Activated CD4-positive, alpha-beta T cell treated with anti-CD3 and anti-CD28 coated beads, Interleukin-2, amount 50 U/mL, for 16 hours (primary cell): ENCODE measurements at regions not wholly inside any gene's neighbourhood (a gene's known extent, or its start where the extent isn't known, plus 50 kb on each side); places are given as distances from the start of the nearest gene placed in this dataset.
"Not testable (repeated sequence)": the region's sequence is repeated elsewhere in the genome, so short reads cannot be mapped to it uniquely, and the experiment has no call there.

Experiments used
- DNase-seq: peaks from one replicate; pipeline ENCODE4 v3.0.0-alpha.2; 2020

DNA sequence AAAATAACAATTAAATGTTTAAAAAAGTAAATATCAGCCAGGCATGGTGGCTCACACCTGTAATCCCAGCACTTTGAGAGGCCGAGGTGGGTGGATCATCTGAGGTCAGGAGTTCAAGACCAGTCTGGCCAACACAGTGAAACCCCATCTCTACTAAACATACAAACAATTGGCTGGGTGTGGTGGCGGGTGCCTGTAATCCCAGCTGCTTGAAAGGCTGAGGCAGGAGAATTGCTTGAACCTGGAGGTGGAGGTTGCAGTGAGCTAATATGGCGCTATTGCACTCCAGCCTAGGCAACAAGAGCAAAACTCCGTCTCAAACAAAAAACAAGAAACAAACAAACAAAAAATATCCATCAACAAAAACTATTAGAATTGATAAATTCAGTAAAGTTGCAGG is 77.5 kb downstream of the SNX5 start:
- not testable (repeated sequence) for DNase-seq

DNA sequence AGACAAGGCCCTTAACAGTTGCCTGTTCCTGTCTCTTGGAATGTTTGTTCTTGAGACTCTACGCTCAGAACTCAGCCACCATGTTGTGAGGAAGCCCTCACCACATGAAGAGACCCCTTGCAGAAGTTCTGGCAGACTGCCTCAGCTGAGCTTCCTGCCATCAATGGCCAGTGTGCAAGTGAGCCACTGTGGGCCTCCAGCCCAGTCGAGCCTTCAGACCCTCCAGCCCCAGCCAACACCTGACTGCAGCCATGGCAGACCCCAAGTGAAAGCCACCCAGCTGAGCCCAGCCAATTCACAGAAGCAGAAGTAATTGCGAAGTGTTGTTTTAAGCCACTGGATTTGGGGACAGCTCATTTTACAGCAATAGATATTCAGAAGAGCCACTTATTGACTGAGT is 78.3 kb downstream of the SNX5 start:
- DNase-seq: no peak

DNA sequence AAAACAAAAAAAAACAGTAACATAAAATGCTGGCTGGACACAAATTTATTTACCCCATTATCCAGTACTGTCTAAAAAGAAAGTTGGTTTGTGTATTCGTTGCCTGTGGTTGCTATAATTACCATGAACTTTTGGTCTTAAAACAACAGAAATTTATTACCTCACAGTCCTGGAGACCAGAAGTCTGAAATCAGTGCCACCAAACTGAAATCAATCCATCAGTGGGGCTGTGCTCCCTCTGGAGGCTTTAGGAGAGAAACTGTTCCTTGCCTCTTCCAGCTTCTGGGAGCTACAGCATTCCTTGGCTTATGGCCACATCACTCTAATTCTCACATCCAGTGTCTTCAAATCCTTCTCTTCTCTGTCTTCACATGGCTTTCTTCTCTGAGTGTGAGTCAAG is 79.4 kb downstream of the SNX5 start:
- no peak for DNase-seq

DNA sequence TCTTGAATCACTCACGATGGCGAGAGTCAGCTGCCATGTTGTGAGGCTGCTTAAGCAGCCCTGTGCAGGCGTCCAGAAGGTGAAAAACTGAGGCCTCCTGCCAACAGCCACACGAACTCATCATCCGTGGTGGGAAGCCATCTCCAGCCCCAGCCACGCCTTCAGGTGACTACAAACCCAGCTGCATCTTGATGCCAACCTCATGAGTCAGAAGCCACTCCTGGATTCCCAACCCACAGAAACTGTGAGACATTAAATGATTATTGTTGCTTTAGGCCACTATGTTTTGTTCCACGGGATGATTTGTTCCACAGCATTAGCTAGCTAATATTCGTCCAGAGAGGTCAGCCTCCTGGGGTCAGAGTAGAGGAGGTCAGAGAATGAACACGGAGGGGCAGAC is 80.5 kb downstream of the SNX5 start:
- no peak for DNase-seq

DNA sequence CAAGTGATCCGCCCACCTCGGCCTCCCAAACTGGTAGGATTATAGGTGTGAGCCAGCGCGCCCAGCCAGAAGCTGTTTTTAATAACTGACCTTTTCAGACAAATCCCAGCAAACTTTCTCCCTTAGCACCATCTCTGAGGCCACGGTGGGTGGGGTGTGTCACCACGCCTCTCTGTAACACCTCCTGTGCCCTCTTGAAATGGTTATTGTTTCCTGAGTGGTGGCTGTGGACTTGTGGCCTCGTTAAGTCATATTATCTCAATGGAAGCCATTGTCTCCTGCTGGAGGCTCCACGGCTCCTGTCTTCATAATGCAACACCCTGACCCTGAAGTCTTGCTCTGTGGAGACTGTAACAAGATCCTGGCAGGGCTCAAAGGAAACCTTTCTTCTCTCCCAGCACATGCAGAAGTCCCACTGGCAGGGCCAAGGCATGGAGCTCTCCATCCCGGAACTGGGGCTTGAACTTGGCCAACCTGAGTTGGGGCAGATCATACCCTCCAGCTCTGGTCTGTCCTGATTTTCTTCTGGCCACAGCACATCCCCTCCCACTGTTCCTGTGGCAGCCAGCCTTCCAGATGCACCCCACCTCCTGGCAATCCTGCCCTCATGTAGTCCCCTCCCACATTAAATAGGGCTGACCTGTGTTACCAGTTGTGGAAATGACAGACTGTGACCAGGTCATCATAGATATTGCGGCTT is 81.1 kb downstream of the SNX5 start:
- no peak for DNase-seq

DNA sequence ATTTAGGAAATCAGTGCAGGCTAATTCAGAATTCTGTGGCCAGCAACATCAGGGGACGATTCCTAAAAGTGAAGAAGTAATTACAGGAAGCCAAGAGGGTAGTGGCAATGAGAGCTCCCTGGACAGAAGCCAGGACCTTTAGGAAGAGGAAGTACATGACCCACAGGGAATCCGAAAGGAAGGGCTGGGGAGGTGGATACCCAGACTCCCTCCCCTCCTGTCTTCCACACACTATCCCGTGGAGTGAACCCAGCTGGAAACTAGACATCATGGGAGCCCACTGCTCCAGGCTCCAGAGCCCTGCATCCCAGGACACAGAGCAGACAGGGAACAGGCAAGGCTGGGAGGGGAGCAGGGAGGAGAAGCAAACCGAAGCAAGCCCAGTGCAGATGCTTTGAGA is 83.0 kb downstream of the SNX5 start:
- no peak for DNase-seq

DNA sequence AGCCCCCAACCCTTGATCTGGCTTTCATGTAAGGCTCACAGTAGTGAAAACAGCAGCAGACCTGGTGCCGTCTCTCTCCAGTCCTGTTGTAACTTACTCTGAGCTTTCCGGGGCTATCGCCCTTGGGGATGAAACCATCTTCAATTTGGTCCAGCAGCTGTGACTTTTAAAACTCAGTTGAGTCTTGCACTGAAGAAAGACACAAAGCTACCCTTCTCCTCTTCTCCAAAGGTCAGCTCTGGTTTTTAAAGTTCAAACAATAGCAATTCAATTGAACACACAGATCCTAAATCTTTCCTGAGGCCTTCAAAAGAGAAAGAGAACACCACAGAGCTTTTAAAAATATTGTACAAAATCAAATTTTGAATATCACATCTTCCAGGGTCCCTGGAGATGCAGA is 83.5 kb downstream of the SNX5 start:
- no peak for DNase-seq

DNA sequence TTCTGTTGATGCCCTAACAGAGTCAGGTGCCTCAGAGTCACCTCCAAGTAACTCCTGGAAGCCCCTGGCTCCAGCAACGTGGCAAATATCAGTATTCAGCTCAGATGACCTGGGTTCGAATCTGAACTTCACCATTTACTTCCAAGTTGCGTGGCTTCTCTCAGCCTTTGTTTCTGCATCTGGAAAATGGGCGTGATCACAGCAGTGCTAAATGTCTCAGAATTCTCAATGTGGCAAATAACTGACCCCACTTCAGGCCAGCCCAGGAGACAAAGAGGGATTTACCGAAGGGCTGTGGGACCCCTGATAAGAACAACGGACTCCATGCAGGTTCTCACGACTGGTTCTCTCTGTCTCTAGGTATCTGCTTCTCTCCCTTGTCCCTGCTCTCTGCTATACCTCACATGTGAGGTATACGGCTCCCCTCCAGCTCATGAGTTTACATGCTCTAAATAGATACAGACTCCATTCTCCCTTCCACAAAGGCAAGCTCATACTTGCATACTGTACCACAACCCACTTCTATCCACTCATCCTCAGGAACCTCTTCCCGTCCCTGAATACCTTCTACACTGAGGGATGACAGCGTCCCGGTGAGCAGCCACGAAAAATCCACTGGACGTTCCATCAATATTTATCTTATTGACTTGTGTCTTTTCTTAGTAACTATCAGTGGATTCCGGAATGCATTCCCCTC is 84.1 kb downstream of the SNX5 start:
- no peak for DNase-seq

DNA sequence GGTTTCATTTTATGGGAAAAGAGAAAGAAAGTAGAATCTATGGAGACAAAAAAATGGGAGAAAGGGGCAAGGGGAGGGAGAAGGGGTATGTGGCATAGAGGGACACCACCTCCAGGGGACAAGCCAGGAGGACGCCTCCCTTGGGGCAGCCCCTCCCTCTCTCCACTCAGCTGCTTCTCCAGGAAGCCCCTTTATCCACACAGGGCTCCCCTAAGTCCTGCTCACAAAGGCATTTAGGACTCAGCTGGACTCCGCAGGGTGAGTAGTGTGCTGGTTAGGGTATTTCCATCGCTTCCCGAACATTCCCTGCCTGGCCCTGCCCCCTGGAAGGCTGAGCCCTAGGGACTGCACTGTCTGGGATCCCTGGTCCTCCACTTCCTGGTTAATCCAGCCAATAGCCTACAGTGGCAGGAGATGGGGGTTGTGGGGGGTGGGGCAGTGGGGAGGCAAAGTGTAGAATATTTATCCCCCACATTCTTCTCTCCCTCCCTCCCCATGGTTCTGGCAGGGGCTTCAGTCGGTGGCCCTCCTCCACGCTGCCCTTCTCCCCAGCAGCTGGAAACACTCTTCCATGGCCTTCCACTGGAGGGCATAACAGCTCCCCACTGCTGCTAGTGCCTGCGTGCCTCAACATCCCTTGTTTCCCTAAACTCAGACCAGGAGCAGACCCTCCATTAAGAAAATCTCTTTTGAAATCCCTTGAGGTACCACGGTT is 84.8 kb downstream of the SNX5 start:
- DNase-seq: no peak

DNA sequence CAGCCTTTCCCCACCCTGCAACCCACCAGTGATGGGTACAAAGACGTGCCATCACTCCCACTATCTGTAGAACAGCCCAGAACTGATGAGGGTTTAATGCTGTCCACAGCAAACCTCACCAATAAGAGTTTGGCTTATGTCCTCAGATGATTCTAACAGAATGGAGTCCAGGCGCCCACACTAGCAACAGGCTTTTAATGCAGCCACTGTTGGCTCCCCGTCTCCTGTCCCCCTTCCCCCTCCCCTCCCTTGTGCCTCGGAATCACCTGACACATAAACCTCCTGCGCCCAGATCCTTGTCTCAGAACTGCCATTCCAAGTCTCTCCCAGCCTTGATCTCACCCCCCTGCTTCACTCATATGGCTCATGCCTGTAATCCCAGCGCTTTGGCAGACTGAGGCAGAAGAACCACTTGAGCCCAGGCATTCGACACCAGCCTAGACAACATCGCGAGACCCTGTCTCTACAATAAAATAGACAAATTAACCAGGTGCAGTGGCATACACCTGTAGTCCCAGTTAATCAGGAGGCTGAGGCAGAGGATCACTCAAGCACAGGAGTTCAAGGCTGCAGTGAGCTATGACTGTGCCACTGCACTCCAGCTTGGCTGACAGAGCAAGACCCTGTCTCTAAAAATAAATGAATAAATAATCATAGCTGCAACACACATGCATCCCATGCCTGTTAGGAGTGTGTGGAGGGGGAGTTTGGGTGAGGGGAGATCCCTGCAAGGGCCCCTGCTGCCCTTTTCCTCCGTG is 85.6 kb downstream of the SNX5 start:
- no peak for DNase-seq

DNA sequence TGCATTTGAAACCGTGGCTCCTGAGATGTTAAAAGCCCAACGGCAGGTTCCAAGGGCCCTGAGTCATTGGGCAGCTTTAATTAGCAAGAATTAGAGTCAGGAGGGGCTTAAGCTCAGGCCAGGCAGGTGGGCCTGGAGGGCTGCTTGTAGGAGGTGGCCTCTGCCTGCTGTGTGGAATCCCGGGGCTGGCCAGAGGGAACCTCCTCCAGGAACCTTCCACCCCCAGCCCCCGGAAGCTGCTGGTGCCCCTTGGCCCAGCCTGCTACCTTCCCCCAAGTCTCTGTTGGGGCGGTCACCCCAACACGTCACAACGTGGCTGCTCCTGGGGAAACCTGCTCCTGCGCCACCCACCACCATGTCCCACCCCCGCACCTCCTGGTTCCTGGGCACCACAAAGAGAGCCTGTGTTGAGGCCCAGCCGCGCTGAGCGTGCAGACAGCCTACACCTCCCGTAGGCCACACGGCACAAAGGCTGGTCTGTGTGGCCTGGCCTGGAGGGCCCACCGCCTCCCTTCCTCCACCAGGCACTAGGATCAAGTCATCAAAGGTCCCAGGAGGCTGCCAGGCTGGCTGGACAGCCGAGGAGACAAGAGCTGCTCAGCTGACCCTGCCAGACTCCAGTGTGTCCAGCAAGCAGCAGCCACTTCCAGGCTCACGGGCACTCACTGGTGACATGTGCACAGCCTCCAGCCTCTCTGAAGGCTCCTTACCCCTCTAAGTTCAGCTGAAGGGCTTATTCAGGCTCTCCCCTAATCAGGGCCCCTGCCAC is 86.3 kb downstream of the SNX5 start:
- no peak for DNase-seq

DNA sequence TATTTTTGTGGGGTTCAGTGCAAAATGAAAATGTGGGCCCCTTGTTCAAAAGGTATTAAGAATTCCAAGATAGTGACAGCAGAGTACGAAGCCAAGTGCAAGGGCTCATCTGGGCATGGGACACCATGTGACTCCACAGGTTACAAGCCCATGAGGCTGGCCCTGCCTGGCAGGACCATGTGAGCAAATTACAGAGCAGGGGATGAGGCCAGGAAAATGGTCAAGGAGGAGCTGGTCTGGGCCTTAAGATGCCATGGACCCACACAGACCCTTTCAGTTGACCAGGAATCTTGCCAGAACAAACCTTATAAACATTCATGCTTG is 86.9 kb downstream of the SNX5 start:
- no peak for DNase-seq

DNA sequence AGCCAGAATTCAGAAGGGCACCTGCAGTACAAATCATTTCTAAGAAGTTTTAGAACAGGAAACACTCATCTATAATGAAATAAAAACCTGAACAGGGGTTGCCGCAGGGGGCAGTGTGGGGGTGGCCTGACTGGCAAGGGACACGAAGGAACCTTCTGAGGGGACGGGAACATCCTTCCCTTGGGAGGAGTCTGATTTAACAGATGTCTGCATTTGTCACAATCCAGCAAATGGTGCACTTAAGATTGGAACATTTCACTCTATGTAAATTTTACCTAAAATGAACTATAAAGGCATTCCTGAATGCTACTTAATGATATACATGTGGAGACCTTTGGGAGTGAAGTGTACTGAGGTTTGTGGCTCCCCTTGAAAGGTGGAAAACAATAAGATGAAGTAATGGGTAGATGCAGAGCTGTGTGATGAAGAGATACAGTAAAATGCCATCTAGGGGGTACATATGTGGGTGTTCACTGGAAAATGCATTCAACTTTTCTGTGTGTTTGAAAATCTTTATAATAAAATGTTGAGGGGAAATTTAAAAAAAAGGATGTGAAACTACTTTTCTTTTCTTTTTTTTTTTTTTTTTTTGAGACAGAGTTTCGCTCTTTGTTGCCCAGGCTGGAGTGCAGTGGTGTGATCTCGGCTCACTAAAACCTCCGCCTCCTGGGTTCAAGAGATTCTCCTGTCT is 89.5 kb downstream of the SNX5 start:
- no peak for DNase-seq

DNA sequence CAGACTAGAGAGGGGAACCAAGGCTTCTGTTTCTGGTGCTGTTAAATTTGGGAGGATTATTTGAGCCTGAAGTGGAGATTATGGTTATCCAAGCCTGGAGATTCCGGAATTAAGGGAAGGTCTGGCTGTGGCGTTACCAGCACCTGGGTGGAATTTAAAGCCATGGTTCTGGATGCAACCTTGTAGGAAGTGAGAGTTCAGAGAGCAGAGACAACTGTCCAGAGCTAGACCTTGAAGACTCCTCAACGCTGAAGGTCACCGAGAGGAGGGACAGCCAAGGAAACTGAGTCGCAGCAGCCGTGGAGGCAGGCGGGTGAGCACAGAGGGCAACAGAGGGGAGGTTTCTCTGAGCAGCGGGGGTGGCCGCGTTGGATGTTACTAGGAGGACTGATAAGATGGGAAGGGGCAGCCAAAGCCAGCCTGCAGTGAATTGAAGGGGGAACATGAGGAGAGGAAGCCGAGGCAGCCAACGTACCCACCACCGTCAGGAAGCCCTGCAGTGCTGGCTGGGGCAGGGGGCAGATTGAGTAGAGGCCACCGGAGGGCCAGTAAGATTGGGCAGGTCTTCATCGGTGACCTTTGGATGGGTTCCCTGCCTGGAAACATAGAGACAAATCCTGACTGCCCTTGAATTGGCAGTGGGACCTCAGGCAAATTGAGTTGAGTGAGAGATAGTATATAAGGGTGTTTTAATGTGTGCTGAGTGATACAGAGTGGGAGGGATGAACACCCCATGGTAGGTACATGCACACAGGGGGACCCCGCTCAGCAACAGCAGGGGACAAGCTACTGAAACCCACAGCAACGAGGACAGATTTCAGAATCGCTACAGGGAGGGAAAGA is 90.3 kb downstream of the SNX5 start:
- no peak for DNase-seq

DNA sequence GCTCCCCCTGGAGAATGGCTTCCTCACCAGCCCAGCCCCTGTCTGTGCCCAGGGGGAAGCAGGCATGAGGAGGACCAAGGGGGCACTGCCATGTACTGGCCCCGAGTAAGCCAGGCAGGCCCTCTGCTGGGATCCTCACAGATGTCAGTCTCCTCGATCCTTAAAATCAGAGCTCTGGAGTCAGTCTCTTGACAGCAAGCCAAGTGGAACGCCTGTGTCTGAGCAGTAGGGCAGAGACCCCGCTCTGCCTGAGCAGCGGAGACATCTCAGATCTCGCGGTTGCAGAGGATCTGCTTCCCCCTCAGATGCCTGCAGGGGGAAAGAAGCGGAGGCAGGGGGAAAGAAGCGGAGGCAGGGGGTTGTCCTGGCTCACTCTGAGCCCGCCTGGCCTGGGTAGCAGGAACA is 92.6 kb downstream of the SNX5 start:
- no peak for DNase-seq

DNA sequence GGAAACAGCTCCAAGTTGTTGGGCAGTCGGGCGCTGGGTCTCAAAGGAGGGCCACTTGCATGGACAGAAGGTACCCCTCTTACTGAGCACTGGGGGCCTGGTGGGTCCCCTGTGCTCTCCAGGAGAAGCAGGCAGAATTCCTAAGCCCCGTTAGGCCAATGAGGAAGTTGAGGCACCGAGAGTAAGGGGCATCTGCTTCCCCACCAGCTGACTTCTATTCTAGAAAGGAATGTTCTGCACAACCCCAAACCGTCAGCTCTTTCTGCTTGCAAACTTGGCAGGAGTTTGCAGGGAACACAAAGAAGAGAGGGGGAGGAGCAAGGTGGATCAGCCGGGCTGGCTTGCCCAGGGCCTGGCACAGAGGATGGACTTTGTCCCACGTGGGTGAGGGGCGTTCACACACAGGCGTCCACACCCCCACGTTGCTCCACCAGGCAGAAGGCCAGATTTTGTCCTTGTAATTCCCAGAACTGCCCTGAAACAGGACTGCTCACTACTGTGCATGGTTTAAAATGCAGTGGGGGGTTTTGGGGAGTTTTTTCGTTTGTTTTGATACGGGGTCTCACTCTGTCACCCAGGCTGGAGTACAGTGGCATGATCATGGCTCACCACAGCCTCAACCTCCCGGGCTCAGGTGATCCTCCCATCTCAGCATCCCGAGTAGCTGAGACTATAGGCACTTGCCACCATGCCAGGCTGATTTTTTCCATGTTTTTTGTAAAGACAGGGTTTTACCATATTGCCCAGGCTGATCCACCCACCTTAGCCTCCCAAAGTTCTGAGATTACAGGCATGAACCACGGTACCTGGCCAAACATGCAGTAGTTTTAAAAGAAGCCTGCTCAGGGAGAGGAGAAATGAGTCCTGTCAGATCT is 93.3 kb downstream of the SNX5 start:
- DNase-seq: no peak

DNA sequence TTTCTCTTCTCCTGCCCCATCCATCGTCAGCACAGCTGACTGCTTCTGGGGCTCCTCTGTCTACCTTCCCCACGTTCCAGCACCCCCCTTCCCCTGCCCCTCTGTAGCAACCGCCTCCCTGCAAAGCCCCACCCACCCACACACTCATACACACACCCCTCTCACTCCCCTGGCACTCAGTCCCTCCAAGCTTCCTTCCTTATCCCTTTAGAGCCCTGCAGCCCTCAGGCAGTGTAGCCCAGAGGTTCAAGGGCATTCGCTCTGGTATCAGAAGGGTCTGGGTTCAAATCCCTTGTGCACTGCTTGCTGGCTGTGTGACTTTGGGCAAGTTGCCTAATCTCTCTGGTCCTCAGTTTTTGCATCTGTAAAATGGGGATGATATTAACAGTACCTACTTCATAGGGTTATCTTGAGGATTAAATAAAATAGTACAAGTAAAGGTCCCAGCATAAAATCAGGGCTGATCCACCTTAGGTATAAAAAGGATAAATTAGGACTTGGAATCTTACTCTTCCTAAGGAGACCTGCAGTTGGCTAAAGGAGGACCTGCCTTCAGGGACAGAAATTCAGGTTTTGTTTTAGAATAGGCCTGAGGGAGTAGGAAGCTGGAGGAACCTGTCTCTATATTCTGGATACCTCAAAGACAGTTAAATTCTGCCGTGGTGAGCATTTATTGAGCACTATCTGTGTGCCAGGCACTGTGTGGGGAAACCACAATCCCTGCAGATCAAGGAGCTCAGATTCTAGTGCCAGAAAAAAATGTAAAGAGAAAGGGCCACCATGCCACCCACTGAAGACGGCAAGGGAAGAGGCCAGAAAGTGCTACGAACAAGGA is 94.1 kb downstream of the SNX5 start:
- no peak for DNase-seq

DNA sequence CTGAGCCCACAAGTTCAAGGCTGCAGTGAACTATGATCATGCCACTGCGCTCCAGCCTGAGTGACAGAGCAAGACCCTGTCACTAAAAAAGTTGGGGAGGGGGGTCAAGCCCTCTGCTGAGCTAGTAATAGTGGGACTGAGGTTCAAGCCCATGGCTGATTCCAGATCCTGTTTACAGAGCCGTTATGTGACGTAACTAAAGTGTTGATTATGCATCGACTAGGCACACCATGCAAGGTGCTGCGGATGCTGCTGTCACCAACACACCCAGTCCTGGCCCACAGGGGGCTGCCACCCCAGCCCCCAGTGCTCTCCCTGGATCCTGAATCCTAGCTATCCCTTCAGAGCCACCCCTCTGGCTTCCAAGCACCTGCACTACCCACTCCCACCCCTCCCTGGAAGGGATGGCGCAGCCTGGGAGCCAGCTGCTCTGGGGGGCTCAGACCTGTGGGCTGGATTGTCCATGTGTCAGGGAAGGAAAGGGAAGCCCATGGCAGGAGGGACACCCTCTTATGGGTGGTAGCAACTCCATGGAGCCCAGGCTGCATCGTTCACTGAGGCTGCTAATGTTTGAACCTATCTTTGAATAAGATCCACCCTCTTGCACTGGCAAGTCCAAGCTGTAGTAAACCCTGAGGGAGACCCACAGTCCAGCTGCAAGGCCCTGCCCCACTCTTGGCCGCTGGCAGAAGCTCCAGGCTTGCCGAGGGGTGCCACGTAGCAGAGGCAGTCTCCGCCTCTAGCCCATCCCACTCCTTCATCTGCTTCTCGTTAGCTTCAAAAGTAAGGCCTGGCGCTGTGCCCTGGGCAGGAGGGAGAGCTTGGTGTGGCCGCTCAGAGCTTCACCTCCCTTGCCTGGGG is 95.0 kb downstream of the SNX5 start:
- no peak for DNase-seq
